PC-9 (cell line): ENCODE measurements at regions not wholly inside any gene's neighbourhood (a gene's known extent, or its start where the extent isn't known, plus 50 kb on each side); places are given as distances from the start of the nearest gene placed in this dataset.

Experiments
- BruUV-seq: library from RNA; stranded (reverse); fragments of 400-500 nt; replicated peaks from 2 replicates; lab custom pipeline; 2021; lab: Mats Ljungman, UMichigan
- CTCF ChIA-PET: fragments of 300-600 bp; sonication (Branson Sonifier 250); formaldehyde crosslinking; loops from one replicate; lab custom pipeline; 2022; ENCODE audit warnings: antibody characterized with exemption; lab: Charles Lee
- POLR2A ChIA-PET: fragments of 300-600 bp; sonication (Branson Sonifier 250); formaldehyde crosslinking; loops from one replicate; lab custom pipeline; 2022; ENCODE audit warnings: antibody characterized with exemption; ENCODE audit not compliant: unreplicated experiment; lab: Charles Lee
- DNase-seq, 2 experiments: peaks; one replicate each; pipeline versions ENCODE4 v3.0.0 to v3.0.0-alpha.2; 2015 to 2022; ENCODE audit warnings: mixed read lengths in 1 of 2
- H2AFZ ChIP-seq: fragments of 200-600 bp; sonication (generic); 2 replicates; pipeline ENCODE4 v1.8.1; 2017; ENCODE audit warnings: antibody characterized with exemption
- H3F3A ChIP-seq: fragments of 200-600 bp; sonication (generic); 2 replicates; pipeline ENCODE4 v1.8.1; 2017; ENCODE audit warnings: antibody characterized with exemption, mild to moderate bottlenecking, low read depth; ENCODE audit not compliant: insufficient read depth
- H3K27ac ChIP-seq: fragments of 200-600 bp; sonication (generic); 2 replicates; pipeline ENCODE4 v1.6.1; 2016; ENCODE audit warnings: mixed run types
- H3K27me3 ChIP-seq: fragments of 200-600 bp; sonication (generic); 2 replicates; pipeline ENCODE4 v1.6.1; 2016; ENCODE audit warnings: low read depth, mixed run types; ENCODE audit not compliant: insufficient read depth
- H3K36me3 ChIP-seq: fragments of 200-600 bp; sonication (generic); 2 replicates; pipeline ENCODE4 v1.6.1; 2016; ENCODE audit warnings: low read depth, mixed run types
- H3K4me1 ChIP-seq: fragments of 200-600 bp; sonication (generic); replicated peaks from 2 replicates; pipeline ENCODE4 v1.6.1; 2016; ENCODE audit warnings: mixed run types; ENCODE audit not compliant: insufficient read depth
- H3K4me2 ChIP-seq: fragments of 200-600 bp; sonication (generic); 2 replicates; pipeline ENCODE4 v1.6.1; 2017; ENCODE audit warnings: mixed run types
- H3K4me3 ChIP-seq: fragments of 200-600 bp; sonication (generic); 2 replicates; pipeline ENCODE4 v1.6.1; 2016; ENCODE audit warnings: mixed run types
- H3K79me2 ChIP-seq: fragments of 200-600 bp; sonication (generic); 2 replicates; pipeline ENCODE4 v1.6.1; 2017; ENCODE audit warnings: low read depth, mixed run types
- H3K9me2 ChIP-seq: fragments of 200-600 bp; sonication (generic); 2 replicates; pipeline ENCODE4 v1.8.1; 2017; ENCODE audit warnings: mild to moderate bottlenecking; ENCODE audit not compliant: insufficient read depth
- H3K9me3 ChIP-seq: fragments of 200-600 bp; sonication (generic); 2 replicates; pipeline ENCODE4 v1.8.1; 2016; ENCODE audit warnings: low read depth; ENCODE audit not compliant: insufficient read depth
- H4K20me1 ChIP-seq: fragments of 200-600 bp; sonication (generic); 2 replicates; pipeline ENCODE4 v1.8.1; 2017; ENCODE audit not compliant: insufficient read depth
- EZH2 ChIP-seq: fragments of 200-600 bp; sonication (generic); IDR thresholded peaks from 2 replicates; pipeline ENCODE4 v1.8.0; 2017; ENCODE audit warnings: antibody characterized with exemption, low read depth
- intact Hi-C: fragments of 100-400 bp; cut with micrococcal nuclease; formaldehyde crosslinking; loops from one replicate; pipeline ENCODE4 v1.10.0; 2022; ENCODE audit not compliant: unreplicated experiment
- TF ChIP-seq, protein P1 (sequence below): fragments of 200-600 bp; sonication (generic); conservative IDR thresholded peaks from 2 replicates; pipeline ENCODE4 v1.6.1; 2017; ENCODE audit warnings: mixed run types, antibody characterized with exemption, mild to moderate bottlenecking, moderate library complexity

DNA sequence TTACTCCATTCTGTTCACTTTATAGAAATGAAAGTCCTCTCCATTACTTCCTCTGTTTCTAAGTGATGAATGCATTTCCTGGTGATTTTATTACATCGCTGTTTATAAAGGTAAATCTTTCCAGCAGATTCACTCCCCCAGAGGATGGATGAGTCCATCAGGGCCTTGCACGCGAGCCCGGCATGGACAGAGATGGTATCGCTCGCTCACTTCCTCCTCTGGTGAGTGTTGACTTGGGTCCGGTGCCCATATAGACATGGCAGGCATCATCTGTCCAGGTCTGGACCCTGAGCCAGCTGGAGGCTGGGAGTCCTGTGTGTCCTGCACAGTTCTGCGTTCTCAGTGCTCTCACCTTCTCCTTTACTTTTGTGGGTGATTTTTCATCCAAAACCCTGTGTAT lies 733.6 kb upstream of the SALL3 start:
- no peak for DNase-seq
- POLR2A ChIA-PET: no interaction called here
- no peaks in the 10 kb centered on the region for H3K79me2 ChIP-seq

DNA sequence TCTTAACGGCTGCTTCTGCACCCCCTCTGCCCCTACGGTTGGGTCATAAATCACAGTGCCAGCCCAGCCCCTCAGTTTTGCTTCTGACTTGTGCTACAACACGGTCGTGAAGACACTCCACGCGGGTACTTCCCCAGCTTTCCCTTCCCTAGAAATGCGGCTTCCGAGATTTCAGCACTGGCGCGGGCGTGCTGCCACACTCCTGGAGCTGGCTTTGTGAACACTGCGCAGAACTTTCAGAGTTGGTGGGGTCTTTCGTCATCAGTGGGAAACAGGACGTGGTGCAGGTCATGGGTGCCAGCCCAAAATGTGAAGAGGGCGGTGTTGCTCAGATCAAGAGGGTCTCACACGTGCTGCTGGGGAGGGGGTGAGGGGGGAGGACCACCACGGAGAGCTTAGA lies 733.0 kb upstream of the SALL3 start:
- H3F3A ChIP-seq: no peaks in the 10 kb centered on the region
- H3K27ac ChIP-seq: no peak overlapping the region
- no peaks in the 10 kb centered on the region for H3K36me3 ChIP-seq
- TF ChIP-seq EZH2: no peak
- TF ChIP-seq, protein P1, sequence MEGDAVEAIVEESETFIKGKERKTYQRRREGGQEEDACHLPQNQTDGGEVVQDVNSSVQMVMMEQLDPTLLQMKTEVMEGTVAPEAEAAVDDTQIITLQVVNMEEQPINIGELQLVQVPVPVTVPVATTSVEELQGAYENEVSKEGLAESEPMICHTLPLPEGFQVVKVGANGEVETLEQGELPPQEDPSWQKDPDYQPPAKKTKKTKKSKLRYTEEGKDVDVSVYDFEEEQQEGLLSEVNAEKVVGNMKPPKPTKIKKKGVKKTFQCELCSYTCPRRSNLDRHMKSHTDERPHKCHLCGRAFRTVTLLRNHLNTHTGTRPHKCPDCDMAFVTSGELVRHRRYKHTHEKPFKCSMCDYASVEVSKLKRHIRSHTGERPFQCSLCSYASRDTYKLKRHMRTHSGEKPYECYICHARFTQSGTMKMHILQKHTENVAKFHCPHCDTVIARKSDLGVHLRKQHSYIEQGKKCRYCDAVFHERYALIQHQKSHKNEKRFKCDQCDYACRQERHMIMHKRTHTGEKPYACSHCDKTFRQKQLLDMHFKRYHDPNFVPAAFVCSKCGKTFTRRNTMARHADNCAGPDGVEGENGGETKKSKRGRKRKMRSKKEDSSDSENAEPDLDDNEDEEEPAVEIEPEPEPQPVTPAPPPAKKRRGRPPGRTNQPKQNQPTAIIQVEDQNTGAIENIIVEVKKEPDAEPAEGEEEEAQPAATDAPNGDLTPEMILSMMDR: no peak
- H3K79me2 ChIP-seq: no peaks in the 10 kb centered on the region
- no peaks in the 10 kb centered on the region for H3K9me2 ChIP-seq
- H3K9me3 ChIP-seq: no peaks in the 10 kb centered on the region
- ChIA-PET CTCF (no interaction called here), POLR2A (no interaction called here)
- H3K4me3 ChIP-seq: no peak overlapping the region
- H3K4me1 ChIP-seq: no peaks in the 10 kb centered on the region
- peaks cover 89% of the 10 kb centered on the region for H3K27me3 ChIP-seq
- BruUV-seq: no TSS peak
- intact Hi-C loops: no loop called here
- no peak for DNase-seq
- H3K4me2 ChIP-seq: no peak overlapping the region
- H2AFZ ChIP-seq: no peak overlapping the region
- H4K20me1 ChIP-seq: no peaks in the 10 kb centered on the region

More for the DNA sequence above, 733.6 kb upstream of the SALL3 start:
- Histone ChIP-seq H3K4me1 (no peaks in the 10 kb centered on the region), H3F3A (no peaks in the 10 kb centered on the region), H3K27ac (no peak overlapping the region), H4K20me1 (no peaks in the 10 kb centered on the region), H3K36me3 (no peaks in the 10 kb centered on the region), H3K9me3 (no peaks in the 10 kb centered on the region), H3K4me2 (no peak overlapping the region), H3K27me3 (peaks cover 89% of the 10 kb centered on the region), H3K4me3 (no peak overlapping the region), H2AFZ (no peak overlapping the region), H3K9me2 (no peaks in the 10 kb centered on the region)
- no peak for TF ChIP-seq EZH2
- BruUV-seq: no TSS peak
- CTCF ChIA-PET: no interaction called here
- intact Hi-C loops: no loop called here

DNA sequence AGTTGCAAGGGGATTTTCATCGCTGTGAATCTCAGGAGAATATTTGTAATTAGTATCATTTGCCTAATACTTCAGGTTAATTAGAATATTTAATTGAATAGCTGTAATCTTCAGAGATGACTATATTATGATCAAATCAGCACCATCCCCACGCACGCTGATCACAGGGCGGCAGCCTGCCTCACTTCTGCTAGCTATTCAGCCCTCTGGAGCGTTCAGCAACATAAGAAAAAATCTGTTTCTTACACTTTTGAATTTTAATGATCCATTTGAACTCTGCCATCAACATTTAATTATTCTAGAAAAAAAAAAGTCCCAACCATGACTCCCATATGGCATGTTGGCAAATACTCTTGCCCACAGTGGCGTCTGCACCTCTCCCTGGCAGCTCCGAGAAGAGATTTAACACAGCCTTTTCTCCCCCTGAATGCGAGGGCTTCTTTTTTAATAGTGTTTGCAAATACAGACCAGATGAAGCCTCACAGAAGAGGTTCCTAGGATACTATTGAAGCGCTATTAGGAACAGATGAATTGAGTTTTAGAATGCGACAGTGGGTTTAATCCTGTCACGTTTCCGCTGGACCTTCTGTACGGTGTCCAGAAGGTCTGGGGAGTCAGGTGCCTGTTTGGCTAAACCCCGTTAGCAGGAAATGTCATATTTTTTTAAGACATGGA lies 731.9 kb upstream of the SALL3 start:
- Histone ChIP-seq H3K4me2 (no peak overlapping the region), H3K27me3 (peaks cover 84% of the 10 kb centered on the region), H4K20me1 (no peaks in the 10 kb centered on the region), H3K79me2 (no peaks in the 10 kb centered on the region), H3F3A (no peaks in the 10 kb centered on the region), H3K9me2 (no peaks in the 10 kb centered on the region), H3K9me3 (no peaks in the 10 kb centered on the region), H2AFZ (no peak overlapping the region), H3K36me3 (no peaks in the 10 kb centered on the region), H3K4me1 (no peaks in the 10 kb centered on the region), H3K27ac (no peak overlapping the region), H3K4me3 (no peak overlapping the region)
- CTCF ChIA-PET: no interaction called here
- no peak for DNase-seq
- POLR2A ChIA-PET: no interaction called here
- intact Hi-C loops: no loop called here
- BruUV-seq: no TSS peak
- TF ChIP-seq EZH2: no peak
- TF ChIP-seq, protein P1: no peak

DNA sequence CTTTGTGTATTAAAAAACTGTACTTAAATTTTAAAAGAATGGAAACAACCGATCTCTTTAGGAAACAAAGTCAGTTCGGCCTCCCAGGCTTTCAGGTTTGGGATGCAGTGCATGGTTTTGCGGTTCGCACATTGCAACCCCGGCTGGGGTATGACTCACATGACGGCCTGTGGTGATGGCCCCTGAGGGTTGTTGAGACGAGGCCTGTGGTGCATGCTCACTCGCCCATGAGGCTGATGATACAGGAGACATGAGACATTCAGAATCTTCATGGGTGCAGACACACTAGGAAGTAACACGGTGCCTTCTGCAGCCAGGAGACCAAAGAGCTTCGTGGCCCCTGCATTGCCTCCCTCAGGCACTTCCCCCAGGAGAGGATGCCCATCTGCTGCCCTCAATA lies 724.6 kb upstream of the SALL3 start:
- Histone ChIP-seq H3K36me3 (no peaks in the 10 kb centered on the region), H3F3A (no peaks in the 10 kb centered on the region), H3K9me3 (no peaks in the 10 kb centered on the region), H3K79me2 (no peaks in the 10 kb centered on the region), H3K9me2 (no peaks in the 10 kb centered on the region), H3K27me3 (peaks cover 23% of the 10 kb centered on the region), H3K4me2 (no peak overlapping the region), H3K4me1 (no peaks in the 10 kb centered on the region), H3K27ac (no peak overlapping the region), H3K4me3 (no peak overlapping the region), H2AFZ (no peak overlapping the region), H4K20me1 (no peaks in the 10 kb centered on the region)
- DNase-seq: no peak
- ChIA-PET POLR2A (no interaction called here), CTCF (no interaction called here)
- TF ChIP-seq, protein P1: no peak
- no peak for TF ChIP-seq EZH2
- intact Hi-C loops: no loop called here
- BruUV-seq: no TSS peak
